ENCODE measurements at regions not wholly inside any gene's neighbourhood (a gene's known extent, or its start where the extent isn't known, plus 50 kb on each side); places are given as distances from the start of the nearest gene placed in this dataset.
A peak's percentile ranks its signal among the peaks of the same experiment; 100 is the strongest.

DNA sequence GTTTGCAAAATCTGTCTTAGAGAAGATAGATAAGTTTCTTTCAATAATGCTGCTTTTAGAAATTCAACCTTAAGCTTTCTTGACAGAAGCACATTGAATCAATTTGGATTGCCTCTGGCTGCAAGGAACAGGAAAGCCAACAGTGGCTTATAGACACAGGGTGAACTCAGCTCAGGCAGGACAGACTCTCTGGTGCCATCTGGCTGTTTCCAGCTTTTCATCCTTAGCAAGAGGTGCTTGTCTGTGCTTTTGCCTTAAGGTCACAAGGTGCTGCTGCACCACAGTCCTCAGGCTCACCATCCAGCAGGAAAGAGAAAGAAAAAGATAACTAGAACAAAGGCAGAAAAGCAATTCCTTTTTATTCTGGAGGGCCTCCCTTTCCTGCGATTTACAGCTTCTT, 93.7 kb upstream of the ETS2 start:
- no peak for DNase-seq

DNA sequence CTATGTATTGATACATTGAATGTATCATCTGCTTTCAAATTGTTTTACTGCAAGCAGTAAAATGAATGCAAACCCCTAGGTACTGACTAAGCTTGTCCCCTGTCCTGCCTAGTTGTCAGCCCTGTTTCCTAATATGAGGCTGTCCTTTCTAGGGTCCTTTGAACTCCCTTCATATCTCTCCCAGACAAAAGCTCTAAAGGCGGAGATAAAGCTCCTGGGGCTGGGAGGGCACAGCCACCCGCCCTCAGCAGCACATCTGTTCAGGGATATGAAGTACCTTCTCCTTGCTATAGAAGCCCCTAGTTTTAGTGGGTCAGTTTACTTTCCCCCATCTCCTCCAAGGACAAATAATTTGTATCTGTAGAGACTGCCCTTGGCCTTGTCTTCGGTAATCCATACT, 93.1 kb upstream of the ETS2 start:
- DNase-seq: no peak

DNA sequence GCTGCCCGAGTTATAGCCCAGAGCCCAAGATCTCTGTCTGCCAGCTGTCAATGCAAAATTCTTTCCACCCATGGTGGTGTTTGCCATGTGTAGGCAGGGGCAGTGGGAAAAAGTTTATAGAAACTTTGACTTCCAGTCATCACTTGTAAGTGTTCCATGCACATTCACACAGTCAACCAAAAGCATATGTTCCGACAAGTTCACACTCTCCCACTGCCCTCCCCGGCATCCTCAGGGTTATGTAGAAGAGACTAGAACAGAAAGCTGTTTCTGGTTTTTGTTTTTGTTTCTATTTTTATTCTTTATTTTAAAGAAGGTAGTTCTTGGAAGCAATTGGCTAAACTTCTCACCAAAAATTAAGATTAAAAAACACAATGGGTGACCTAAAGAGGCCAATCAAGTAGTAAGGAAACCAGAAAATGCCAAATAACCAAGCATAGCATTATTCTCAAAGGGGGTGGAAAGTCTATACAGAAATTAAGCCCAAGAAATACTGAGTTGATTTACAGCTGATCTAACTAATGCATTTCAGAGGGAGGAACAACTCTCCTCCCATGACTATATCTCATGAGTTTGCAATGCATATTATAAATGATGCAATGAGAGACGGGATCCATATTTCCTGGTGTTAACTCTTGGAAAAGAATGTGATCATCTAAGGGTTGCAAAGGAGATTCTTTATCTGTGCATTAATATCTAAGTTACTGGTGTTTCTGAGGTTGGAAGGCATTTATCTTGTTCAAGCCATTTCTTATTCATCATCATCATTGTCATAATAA, 91.5 kb upstream of the ETS2 start:
- no peak for DNase-seq

DNA sequence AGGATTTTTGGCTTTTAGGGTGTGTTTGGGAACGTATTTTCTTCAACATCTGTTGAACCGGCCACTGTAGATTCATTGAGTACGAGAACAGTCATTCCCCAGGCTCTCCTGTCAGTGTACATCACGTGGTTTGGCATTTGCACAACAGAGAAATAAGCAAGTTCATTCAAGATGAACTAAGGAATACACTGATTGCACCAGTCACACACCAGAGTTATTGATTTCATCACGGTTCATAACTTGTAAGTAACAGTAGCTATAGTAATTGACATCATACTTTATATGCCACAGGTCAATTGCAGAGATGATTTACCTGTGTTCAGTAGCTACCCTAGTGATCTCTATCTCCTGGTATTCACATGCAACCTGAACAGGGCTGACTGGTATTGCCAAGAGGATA, 90.7 kb upstream of the ETS2 start:
- DNase-seq: no peak

DNA sequence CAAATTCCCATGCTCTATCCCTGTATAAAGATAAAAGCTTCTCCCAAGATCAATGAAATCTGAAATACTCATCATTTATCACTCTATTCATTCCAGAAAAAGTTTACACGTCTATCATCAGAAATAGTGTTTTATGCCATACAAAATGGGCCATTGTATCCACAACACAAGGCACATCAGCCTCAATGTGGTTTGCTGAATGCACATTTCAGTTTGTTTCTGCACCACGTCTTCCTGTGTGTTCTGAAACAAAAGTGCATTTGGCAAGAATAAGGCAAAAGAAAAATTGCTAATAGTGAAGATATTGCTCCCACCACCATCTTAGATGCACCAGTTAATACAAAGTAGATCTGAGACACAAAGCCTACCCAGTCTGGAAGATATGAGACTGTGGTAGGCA, 89.6 kb upstream of the ETS2 start:
- DNase-seq: no peak

DNA sequence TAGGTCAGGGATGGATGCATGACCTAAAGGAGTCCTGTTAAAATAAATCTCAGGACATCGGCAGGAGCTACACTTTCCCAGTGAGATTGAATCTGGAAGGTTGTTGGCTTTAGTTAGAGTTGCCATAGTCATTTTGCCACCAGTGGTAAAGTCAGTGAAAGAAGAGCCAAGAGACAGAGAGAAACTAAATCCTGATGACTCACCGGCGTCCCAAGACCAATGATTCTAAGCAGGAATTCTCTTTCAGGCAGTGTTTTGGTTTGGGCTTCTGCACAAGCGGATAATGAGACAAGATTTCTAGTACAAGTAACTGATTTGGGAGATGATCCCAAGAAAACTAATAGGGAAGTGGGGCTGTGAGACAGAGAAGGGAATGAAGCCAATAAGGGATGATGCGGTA, 88.8 kb upstream of the ETS2 start:
- no peak for DNase-seq

DNA sequence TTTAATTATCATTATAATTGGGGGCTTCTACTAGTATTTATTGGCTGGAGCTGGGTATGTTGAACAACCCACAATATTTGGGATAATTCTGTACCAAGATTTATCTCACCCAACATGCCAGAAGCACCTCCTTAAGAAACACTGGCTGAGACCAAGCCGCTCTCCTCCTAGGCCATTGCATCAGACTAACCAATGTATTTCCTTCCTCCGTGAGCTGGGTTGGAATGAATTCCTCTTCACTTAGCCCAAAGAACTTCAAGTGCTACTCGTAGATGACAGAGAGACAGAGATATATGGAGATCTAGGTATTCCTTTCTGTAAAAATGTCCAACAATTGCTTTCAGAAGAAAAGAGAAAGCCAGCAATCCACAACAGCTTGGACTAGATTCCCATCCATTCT, 87.2 kb upstream of the ETS2 start:
- no peak for DNase-seq

DNA sequence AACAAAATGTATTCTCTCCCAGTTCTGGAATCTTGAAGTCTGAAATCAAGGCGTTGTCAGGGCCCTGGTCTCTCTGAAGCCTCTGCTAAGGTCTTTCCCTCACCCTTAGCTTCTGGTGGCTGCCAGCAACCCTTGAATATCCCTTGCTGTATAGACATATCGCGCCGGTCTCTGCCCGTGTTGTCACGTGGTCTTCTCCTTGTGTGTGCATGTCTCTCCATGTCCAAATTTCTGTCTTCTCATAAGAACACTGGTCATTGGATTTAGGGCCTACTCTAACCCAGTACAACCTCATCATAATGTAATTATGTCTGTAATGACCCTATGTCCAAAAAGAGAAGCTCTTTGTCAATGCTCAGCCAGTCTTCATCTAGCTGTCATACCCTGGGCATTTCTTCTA, 85.7 kb upstream of the ETS2 start:
- no peak for DNase-seq

DNA sequence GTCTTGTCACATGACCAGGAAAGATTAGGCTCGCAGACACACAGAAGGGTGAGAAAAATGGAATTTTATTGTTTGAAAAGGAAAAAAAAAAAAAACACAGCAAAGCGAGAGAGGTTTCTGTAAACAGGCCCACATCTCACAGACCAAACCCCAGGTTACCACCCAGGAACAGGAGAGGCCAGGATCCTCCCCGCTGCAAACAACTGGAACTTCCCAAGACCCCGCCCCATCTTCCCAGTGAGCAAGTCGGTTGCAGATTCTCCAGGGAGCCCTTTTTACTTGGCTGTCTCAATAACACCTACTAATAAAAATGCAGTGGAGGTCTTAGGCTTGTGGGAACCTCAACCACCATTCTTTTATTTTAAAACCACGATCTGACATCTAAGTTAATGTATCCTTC, 84.7 kb upstream of the ETS2 start:
- no peak for DNase-seq

DNA sequence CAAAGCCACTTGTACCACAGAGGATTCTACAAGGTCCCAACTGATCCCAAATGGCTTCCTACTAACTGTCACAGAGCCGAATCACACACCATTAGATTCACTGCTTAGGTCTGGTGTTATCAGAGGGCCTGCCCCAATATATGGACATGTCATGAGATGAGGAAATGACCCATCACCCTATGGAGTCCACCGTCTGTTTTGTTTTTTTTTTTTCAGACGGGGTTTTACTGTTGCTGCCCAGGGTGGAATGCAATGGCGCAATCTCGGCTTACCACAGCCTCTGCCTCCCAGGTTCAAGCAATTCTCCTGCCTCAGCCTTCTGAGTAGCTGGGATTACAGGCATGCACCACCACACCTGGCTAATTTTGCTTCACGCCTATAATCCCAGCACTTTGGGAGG, 83.8 kb upstream of the ETS2 start:
- DNase-seq: no peak

DNA sequence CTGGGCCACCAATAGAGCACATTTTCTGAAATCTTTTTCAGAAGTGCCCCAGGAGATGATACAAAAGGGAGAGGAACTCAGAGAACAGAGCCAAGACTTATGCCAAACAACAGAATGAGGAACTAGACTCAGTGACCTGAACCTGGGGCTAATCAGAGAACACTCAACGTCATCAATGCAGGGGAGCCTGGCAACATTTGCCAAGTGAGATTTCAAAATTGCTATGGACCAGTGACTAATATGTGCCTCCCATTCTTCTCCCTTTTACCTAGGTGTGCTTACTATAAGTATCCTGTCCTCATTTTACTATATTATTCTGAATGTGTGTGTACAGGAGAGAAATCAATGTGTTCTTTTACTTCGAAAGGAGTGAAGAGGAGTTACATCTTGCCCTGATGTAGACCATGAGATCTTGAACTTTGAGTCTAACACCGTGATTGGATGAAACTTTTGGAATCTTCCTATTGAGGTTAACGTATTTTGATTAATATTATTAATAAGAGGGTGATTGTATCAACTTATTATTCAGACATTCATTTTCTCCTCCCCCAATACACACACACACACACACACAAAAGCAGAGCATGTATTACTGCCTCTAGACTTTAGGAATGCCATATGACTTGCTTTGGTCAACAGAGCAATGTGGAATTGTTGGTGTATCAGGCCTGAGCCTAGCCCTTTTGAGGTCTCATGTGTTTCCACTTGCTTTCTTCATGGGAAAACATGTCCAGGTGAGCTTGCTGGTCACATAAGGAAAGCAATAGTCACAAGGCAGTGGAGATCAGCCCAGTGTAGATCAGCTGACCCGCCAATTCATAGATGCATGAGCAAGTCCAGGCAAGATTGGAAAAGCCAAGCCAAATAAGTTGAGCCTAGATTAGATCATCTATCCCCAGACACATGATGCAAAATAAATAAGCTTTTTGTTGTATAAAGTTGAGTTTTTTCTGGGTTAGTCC, 80.3 kb upstream of the ETS2 start:
- no peak for DNase-seq

DNA sequence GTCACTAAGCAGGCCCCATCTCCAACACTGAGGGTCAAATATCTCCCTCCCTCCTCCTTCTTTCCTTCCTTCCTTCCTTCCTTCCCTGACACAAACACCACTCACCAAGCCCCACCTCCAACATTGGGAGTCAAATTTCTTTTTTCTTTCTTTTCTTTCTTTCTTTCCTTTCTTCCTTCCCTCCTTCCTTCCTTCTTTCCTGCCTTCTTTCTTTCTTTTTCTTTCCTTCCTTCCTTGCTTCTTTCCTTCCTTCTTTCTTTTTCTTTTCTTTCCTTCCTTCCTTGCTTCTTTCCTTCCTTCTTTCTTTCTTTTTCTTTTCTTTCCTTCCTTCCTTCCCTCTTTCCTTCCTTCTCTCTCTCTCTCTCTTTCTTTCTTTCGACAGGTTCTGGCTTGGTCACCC, 79.2 kb upstream of the ETS2 start:
- DNase-seq: no peak

DNA sequence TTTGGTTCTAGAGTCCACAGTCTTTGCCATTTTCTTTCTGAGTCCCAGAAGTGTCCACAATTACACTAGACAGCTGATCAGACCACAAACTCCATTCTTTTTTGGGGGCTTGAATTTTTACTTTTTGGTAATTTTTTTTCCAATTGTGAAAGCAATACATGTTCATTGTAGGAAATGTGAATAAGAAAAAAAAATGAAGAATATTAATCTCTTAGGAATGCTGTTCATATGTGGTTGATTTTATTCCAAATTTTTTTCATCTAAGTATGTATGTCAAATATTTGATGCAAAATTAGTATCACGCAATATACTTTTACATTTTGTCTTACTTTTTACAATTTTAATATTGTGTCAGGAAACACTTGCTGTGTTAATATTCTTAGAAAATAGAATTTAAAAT, 76.4 kb upstream of the ETS2 start:
- DNase-seq: no peak

DNA sequence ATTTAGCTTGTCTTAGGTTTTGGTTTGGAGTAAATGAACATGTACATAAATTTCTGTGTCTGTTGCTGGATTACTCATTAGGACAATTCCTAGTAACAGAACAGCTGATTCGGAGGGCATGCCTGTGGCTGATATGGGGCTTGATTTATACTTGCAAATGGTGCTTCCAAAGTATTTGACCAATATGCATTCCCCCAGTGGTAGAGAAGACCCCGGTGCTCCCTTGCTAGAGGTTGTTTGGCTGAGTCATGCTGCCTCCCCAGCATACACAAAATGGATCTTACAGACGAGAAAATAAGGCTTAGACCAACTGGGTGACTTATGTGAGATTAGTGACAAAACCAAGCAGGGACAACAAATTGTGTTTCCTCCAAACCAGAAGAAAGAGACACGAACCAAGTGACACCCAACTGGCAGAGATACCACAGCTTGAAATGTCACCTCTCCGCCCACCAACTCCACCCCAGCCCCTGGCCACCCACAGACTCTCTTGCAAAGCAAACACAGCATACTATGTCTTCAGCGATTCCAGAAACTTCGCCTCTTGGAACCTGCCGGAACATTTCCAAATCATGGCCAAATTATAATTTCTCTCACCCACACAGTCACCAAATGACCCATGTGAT, 75.9 kb upstream of the ETS2 start:
- DNase-seq: no peak

DNA sequence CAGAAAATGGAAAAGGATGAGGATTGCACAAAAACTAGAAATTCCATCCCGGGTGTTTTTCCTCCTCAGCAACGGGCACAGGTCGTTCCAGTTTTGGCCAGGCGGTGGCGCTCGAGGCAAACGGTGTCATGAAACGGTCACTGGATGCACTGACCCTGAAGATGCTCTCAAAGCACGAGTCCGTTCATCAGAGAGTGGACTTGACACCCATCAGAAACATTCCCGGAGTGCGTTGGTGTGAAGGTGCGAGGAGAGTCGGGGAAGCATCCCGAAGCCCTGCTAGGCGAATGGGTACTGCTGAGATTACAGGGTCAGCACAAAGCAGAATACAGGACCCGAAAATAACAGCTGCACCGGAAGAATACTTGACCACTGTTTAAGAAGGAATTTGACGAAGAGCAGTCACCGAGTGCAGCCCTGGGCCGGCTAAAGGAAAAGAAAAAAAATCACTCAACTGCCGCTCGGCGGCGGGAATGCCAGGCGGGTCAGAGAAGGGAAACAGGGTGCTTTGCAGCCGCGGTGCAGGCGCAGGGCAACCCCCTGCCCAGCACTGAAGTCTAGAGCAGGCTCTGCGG, 71.7 kb upstream of the ETS2 start:
- peak; percentile 57 for DNase-seq

DNA sequence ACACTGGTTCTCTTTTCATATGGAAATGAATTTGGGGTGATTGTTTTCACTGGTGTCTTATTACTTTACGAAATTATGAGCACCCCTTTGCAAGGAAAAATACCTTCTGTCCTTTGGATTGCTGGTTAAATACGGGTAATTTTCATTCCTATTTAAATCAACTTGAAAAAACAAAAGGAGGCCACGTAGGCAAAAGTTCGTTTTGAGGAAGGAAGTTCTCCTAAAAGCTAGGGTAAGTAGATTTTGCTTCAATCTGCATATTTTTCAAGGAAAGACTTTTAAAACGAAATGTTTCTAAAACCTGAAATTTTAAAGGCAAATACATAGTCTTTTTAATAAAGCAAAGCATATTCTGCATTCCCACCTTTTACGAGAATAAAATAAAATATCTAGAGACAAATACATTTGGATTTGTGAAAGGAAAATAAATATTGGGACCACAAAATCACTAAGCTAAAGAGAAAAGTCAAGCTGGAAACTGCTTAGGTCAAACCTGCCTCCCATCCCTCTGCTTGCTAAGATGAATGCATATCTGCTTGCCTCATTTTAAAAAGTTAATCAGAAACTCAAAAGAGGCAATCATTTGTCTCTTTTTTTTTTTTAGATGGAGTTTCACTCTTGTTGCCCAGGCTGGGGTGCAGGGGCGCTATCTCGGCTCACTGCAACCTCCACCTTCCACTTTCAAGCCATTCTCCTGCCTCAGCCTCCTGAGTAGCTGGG, 70.9 kb upstream of the ETS2 start:
- DNase-seq: no peak

DNA sequence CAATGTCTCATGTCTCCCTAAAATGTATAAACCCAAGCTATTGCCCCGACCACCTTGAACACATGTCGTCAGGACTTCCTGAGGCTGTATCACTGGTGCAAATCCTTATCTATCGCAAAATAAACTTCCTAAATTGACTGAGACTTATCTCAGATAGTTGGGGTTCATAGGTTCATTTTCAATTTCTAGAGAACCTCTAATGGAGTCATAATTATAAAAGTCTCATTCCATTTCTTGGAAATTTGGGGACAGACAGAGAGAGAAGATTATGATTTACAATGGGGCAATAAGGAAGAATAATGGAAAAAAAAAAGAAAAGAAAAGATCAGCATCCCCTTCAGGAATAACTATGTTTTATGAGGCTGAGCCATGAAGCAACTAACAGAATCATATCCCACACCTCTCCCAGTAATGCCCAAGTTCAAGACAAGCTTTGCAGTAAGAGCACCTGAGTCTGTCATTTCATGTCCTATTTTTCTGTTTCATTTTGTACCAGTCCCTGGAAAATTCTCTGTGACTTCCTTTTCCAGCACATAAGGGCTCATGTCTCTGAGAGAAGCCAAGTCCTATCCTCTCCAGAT, 70.0 kb upstream of the ETS2 start:
- no peak for DNase-seq

DNA sequence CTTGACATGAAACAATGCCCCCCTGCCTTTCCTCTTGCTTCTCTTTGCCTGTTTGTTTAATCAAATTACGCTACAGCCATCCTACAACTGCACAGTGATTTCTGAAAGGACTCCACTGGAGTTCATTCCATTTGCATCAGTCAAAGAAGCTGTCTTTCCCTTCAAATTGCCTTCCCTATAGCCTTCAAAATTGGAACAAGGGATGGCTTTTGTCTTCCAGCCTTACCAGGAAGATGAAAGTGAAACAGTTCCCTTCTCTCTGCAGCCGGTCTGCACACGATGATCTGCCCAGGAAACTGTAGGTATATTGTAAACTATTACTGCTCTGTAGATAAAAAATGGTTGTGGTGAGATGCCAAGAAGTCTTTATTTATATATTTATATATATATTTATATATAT, 65.6 kb upstream of the ETS2 start:
- DNase-seq: no peak

DNA sequence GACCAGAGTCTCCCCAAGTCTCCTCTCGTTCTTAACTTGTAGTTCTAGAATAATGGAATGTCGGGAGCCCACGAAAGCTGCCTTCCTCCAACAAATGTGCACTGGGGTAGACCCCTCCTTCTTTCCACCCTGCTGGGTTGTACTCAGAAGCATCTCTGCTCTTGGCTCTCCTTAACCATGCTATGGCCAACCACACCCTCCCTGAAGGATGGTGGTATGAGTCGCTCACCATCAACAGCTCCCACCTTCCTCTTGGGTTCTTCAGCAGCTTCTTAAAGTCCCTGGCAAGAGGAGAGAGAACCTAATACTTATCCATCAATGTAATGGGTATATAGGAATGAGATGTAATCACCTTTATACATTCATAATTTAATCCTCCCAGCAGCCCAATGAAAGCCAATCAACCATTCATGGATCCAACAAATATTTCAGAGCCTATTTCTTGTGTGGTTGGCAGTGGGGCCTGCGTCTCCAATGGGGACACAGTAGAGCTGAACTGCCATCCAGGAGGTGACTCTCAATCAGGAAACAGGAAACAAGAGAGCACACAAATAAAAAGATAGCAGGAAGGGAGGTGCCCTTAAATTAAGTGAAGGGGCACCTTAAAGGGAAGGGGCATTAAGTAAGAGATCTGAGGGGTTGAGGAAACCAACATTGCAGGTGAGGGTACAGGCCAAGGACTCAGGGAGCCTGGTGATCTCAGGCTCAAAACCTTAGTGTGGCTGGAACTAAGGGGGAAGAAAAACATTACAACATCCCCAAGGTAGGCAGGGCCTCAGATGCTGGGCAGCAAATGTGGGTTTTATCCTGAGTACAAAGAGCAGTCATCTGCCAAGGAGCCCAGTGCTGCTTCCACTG, 64.4 kb upstream of the ETS2 start:
- no peak for DNase-seq

DNA sequence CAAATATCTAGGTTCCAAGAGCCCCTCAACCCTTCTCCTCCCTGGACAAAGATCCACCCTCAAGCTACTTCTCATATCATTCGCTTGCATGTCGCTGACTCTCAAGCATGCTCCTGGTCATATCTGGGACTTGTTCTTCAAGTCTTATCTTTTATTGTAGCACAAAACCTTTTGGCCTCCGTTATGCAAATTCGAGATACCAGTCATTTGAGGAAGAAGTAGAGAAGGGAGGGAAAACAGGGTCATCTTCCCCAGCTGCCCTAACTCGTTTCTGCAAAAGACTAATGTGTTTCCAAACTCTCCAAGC, 63.8 kb upstream of the ETS2 start:
- no peak for DNase-seq

DNA sequence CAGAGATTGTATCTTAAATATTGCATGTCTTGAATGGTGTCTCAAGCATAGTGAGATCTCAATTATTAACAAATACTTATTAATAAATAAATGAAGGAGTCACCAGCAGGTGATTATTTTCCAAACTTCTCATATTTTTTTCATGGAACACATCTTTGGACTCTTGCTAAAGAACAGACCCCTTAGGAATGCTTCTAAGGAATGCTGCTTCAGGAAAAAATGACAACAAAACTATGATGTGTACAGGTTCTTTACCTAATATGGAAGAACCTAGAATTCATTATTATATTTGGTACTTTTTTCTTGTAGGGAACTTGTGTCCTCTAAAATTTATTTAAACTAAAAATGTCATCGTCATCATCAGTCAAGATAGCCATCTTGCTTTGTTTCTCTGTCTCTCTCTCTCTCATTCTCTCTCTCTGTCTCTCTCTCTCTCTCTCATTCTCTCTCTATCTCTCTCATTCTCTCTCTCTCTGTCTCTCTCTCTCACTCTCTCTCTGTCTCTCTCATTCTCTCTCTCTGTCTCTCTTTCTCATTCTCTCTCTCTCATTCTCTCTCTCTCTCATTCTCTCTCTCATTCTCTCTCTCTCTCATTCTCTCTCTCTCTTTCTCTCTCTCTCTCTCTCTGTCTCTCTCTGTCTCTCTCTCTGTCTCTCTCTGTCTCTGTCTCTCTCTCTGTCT, 63.0 kb upstream of the ETS2 start:
- DNase-seq: no peak

All from stimulated activated CD4-positive, alpha-beta T cell treated with anti-CD3 and anti-CD28 coated beads, Interleukin-1b, Interleukin-23, amount 100 ng/mL, for 48 hours (primary cell).